ENCODE measurements at regions not wholly inside any gene's neighbourhood (a gene's known extent, or its start where the extent isn't known, plus 50 kb on each side); places are given as distances from the start of the nearest gene placed in this dataset.

DNA sequence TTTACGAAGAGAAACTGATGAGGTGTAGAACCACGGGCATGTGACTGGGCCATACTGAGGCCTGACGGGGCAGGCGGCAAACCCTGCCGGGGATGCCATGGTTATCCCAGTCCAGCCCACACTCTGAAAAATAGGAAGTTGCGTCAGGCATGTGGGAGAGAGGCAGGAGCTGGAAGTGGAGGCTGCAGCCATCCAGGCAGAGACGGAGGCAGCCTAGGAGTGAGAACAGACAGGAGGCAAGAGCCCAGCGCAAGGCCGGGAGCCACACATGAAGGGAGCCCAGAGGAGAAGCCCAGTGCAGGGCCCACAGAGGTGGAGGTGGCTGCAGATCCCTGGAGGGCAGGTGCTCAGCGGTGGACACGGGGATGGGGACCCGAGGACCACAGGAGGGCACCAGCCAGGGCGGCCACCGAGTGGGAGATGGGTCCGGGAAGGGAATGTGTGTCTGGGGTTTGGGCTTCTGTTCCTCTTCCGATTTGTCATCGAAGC, 175.2 kb upstream of the PPP2R2D start:
- TF ChIP-seq, protein P1, sequence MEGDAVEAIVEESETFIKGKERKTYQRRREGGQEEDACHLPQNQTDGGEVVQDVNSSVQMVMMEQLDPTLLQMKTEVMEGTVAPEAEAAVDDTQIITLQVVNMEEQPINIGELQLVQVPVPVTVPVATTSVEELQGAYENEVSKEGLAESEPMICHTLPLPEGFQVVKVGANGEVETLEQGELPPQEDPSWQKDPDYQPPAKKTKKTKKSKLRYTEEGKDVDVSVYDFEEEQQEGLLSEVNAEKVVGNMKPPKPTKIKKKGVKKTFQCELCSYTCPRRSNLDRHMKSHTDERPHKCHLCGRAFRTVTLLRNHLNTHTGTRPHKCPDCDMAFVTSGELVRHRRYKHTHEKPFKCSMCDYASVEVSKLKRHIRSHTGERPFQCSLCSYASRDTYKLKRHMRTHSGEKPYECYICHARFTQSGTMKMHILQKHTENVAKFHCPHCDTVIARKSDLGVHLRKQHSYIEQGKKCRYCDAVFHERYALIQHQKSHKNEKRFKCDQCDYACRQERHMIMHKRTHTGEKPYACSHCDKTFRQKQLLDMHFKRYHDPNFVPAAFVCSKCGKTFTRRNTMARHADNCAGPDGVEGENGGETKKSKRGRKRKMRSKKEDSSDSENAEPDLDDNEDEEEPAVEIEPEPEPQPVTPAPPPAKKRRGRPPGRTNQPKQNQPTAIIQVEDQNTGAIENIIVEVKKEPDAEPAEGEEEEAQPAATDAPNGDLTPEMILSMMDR (IDR thresholded peaks at IDR 0.05): no peak
- TF ChIP-seq POLR2A (IDR thresholded peaks at IDR 0.05): no peak

Data from uterus (tissue), 2 donors.